ENCODE measurements at regions not wholly inside any gene's neighbourhood (a gene's known extent, or its start where the extent isn't known, plus 50 kb on each side); places are given as distances from the start of the nearest gene placed in this dataset.

DNA sequence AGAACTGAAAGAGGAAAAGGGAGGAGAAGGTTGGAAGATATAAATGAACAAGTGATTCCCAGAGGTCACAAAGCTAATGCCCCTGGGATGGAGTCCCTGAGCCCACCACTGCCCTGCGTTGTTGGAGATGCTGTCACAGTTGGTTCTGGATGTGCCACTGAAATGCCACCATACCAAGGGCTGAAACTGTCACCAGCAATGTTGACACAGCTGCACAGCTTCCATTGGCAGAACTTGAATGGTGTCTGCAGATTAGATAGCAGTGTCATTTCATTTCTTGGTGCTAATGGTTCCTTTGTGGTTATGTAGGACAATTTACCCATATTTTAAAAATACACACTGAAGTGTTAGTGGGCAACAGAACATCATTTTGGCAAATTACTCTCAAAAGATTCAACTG is 120.7 kb downstream of the TBXT start:
- H3K27me3 ChIP-seq (replicated peaks; ENCODE audit: control insufficient read depth, insufficient read depth, low read length) = no peaks in the 10 kb centered on the region
- peaks cover 5% of the 10 kb centered on the region for H3K9me3 ChIP-seq (ENCODE audit: control insufficient read depth, low read length)
- H3K4me3 ChIP-seq (ENCODE audit: low read length) = no peak overlapping the region
- peaks cover 7% of the 10 kb centered on the region for H3K4me1 ChIP-seq (ENCODE audit: control insufficient read depth, insufficient read depth, low read length)
- no peak overlapping the region for H3K9ac ChIP-seq (ENCODE audit: low read length)
- DNase-seq (ENCODE audit: low read depth) = no peak
- H3K36me3 ChIP-seq (ENCODE audit: control insufficient read depth, insufficient read depth, low read length, severe bottlenecking) = no peaks in the 10 kb centered on the region

DNA sequence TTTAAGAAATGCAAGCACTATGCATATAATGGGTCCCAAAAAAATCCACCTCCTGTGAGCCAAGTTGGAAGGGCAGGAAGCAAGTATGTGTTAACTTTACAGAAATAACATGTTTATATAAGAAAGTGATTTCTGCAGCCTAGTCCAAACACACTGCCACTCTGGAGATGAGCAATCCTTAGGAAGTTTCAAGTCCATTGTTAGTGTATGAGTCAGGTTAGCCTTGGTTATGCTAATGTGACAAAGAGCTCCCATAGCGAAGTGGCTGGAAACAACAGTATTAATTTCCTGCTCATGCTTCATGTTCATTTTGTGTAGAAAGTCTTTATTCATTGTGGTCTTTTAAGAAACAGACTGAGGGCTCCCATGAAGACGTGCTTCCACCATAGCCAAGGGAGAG is 121.4 kb downstream of the TBXT start:
- no peaks in the 10 kb centered on the region for H3K9me3 ChIP-seq (ENCODE audit: control insufficient read depth, low read length)
- no peaks in the 10 kb centered on the region for H3K27me3 ChIP-seq (replicated peaks; ENCODE audit: control insufficient read depth, insufficient read depth, low read length)
- H3K36me3 ChIP-seq (ENCODE audit: control insufficient read depth, insufficient read depth, low read length, severe bottlenecking) = no peaks in the 10 kb centered on the region
- no peak overlapping the region for H3K9ac ChIP-seq (ENCODE audit: low read length)
- no peak overlapping the region for H3K4me3 ChIP-seq (ENCODE audit: low read length)
- DNase-seq (ENCODE audit: low read depth) = no peak
- peaks cover 7% of the 10 kb centered on the region for H3K4me1 ChIP-seq (ENCODE audit: control insufficient read depth, insufficient read depth, low read length)

DNA sequence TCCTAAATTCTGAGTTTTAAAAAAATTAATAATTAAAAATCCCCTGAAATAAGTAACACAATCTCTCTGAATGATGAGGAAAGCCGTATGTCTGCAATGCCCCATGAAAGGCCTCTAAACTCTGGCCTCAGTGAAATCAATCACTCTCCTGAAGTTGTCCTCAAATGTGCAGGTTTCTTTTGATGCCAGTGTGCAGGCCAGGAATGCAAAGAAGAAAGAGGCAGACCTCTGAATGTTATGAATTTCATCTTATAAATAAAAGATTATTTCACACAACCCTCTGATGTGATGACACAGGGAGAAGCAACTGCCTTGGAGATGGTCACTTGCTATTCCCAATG is 121.8 kb downstream of the TBXT start:
- no peaks in the 10 kb centered on the region for H3K36me3 ChIP-seq (ENCODE audit: control insufficient read depth, insufficient read depth, low read length, severe bottlenecking)

DNA sequence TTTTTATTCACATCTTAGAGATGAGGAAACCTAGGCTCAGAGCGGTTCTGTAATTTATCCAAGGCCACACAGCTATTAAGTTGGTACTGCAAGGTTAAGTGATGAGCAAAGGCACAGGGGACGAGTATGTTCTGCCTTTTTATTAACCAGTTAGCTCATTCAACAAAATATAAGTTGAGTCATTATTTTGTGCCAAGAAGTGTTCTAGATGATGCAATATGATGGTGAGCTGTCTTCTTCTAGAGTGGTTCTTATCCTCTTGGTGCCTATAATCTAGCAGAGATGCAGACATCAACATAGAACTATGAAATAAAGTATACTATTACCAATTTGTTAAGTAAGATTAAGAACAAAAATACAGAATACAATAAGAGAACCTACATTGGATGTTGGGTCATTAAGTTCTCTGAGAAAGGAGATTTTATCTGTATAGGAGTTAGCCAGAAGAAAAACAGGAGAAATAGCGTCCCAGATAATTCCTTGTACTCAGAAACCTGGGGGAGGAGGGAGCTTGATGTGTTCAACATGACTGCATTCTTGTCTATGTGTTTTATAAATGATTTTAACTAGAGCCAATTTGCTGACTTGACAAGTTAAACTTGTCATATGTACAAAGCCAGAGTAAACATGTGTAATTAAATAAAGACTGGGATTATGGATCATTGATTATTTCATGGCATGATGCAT is 122.3 kb downstream of the TBXT start:
- H3K36me3 ChIP-seq (ENCODE audit: control insufficient read depth, insufficient read depth, low read length, severe bottlenecking) = no peaks in the 10 kb centered on the region
- H3K4me1 ChIP-seq (ENCODE audit: control insufficient read depth, insufficient read depth, low read length) = peaks cover 7% of the 10 kb centered on the region
- H3K4me3 ChIP-seq (ENCODE audit: low read length) = no peak overlapping the region
- H3K27me3 ChIP-seq (replicated peaks; ENCODE audit: control insufficient read depth, insufficient read depth, low read length) = no peaks in the 10 kb centered on the region
- no peak overlapping the region for H3K9ac ChIP-seq (ENCODE audit: low read length)
- no peak for DNase-seq (ENCODE audit: low read depth)
- no peaks in the 10 kb centered on the region for H3K9me3 ChIP-seq (ENCODE audit: control insufficient read depth, low read length)

More for the DNA sequence above, 121.8 kb downstream of the TBXT start:
- Histone ChIP-seq H3K4me3 (ENCODE audit: low read length) (no peak overlapping the region), H3K27me3 (replicated peaks; ENCODE audit: control insufficient read depth, insufficient read depth, low read length) (no peaks in the 10 kb centered on the region), H3K4me1 (ENCODE audit: control insufficient read depth, insufficient read depth, low read length) (peaks cover 7% of the 10 kb centered on the region), H3K9me3 (ENCODE audit: control insufficient read depth, low read length) (no peaks in the 10 kb centered on the region), H3K9ac (ENCODE audit: low read length) (no peak overlapping the region)
- DNase-seq (ENCODE audit: low read depth) = no peak

DNA sequence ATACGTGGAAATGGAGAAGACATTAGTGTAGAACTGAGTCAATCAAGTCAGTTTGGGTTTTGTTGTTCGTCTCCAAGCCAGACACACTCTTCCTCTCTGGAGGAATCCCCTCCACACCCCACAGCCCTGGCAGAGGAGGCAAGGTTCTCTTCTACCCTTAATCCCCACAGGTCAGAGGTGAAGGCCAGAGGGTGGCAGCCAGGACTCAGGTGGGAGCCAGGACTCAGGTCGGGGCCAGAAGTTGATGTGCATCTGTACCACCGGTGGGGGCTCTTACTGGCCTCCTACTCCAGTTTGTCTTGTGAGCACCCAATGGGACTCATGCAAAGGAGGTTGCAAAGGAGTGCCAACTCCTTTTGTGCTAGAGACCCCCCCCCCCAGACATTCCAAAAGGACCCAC is 126.4 kb downstream of the TBXT start:
- H3K9ac ChIP-seq (ENCODE audit: low read length) = no peak overlapping the region
- peaks cover 8% of the 10 kb centered on the region for H3K9me3 ChIP-seq (ENCODE audit: control insufficient read depth, low read length)
- H3K4me1 ChIP-seq (ENCODE audit: control insufficient read depth, insufficient read depth, low read length) = peaks cover 4% of the 10 kb centered on the region
- no peaks in the 10 kb centered on the region for H3K36me3 ChIP-seq (ENCODE audit: control insufficient read depth, insufficient read depth, low read length, severe bottlenecking)
- DNase-seq (ENCODE audit: low read depth) = no peak
- H3K27me3 ChIP-seq (replicated peaks; ENCODE audit: control insufficient read depth, insufficient read depth, low read length) = no peaks in the 10 kb centered on the region
- no peak overlapping the region for H3K4me3 ChIP-seq (ENCODE audit: low read length)

DNA sequence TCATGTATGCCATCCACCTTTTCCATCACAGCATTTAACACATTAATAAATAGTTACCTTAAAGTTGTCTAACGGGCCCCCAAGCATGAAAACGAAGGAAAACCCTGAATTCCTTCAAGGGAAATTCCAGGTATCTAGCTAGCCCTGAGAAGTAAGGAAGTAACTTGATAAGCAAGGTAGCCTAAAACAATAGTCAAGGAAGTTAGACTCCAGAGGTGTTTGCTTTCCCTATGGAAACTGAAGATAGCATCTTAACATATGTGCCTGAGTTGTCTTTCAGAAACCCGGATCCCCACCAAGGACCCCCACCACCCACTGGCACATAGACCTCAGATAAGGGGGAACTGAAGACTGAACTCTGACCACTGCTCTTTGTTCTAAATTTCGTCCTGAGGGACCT is 127.4 kb downstream of the TBXT start:
- peaks cover 8% of the 10 kb centered on the region for H3K9me3 ChIP-seq (ENCODE audit: control insufficient read depth, low read length)
- H3K4me1 ChIP-seq (ENCODE audit: control insufficient read depth, insufficient read depth, low read length) = no peaks in the 10 kb centered on the region
- no peak for DNase-seq (ENCODE audit: low read depth)
- H3K36me3 ChIP-seq (ENCODE audit: control insufficient read depth, insufficient read depth, low read length, severe bottlenecking) = no peaks in the 10 kb centered on the region
- no peak overlapping the region for H3K4me3 ChIP-seq (ENCODE audit: low read length)
- H3K9ac ChIP-seq (ENCODE audit: low read length) = no peak overlapping the region
- no peaks in the 10 kb centered on the region for H3K27me3 ChIP-seq (replicated peaks; ENCODE audit: control insufficient read depth, insufficient read depth, low read length)

DNA sequence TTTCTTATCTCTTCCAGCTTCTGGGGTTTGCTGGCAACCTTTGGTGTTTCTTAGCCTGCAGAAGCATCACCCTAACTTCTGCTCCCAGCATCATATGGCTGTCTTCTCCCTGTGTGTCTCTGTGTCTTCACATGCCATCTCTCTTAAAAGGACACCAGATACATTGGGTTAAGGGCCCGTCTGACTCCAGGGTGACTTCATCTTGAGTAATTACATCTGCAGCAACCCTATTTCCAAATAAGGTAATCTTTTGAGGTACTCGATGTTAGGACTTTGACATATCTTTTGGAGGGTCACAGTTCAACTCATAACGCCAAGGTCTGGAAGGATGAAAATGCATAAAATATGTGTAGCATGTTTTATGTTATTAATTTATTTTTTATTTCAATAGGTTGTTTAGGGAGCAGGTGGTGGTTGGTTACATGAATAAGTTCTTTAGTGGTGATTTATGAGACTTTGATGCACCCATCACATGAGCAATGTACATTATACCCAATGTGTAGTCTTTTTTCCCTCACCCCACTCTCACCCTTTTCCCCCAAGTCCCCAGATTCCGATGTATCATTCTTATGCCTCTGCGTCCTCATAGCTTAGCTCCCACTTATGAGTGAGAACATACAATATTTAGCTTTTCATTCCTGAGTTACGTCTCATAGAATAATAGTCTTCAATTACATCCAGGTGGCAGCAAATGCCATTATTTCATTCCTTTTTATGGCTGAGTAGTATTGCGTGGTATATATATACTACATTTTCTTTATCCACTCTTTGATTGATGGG is 131.1 kb downstream of the TBXT start:
- no peak for DNase-seq (ENCODE audit: low read depth)
- Histone ChIP-seq H3K36me3 (ENCODE audit: control insufficient read depth, insufficient read depth, low read length, severe bottlenecking) (no peaks in the 10 kb centered on the region), H3K9ac (ENCODE audit: low read length) (no peak overlapping the region), H3K4me1 (ENCODE audit: control insufficient read depth, insufficient read depth, low read length) (peaks cover 9% of the 10 kb centered on the region), H3K27me3 (replicated peaks; ENCODE audit: control insufficient read depth, insufficient read depth, low read length) (no peaks in the 10 kb centered on the region), H3K4me3 (ENCODE audit: low read length) (no peak overlapping the region), H3K9me3 (ENCODE audit: control insufficient read depth, low read length) (peaks cover 8% of the 10 kb centered on the region)

DNA sequence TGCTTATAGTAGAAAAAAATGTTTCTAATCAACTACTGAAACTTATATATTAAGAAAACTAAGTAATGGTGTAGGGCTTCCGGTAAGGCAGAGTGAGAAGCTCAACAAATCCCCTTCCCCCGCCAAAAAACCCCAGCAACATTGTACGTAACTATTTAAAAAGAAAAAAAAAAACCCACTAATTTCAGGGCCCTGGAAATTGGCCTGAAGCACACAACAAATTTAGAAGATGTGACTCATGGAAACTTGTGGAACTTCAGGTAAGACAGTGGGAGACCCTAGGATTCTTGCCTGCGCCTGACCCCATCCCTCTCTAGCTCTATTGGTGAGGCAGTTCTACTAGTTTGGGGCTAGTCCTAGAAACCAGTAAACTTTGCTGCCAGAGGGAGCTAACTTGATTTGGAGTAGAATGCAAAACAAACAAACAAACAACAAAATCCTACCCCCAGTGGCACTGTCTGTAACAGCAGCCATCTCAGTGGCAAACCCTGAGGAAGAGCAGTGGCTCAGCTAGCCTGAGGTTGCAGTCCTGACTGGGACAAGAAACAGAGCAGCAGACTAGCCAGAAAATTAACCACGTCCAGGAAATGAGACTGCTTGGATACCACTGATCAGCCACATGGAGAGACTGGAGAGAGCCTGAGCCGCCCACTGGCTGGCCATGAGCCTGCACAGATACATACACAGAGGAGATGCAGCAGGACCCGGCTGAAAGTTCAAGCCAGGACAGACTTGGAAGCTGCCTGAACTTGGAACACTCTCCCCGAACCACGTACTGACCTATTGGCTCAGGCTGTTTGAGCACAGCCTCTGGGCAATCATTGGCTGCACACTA is 135.1 kb downstream of the TBXT start:
- Histone ChIP-seq H3K36me3 (ENCODE audit: control insufficient read depth, insufficient read depth, low read length, severe bottlenecking) (no peaks in the 10 kb centered on the region), H3K9ac (ENCODE audit: low read length) (peak overlapping the region; percentile 21), H3K4me3 (ENCODE audit: low read length) (peak overlapping the region; percentile 44), H3K9me3 (ENCODE audit: control insufficient read depth, low read length) (peaks cover 4% of the 10 kb centered on the region), H3K4me1 (ENCODE audit: control insufficient read depth, insufficient read depth, low read length) (peaks cover 15% of the 10 kb centered on the region), H3K27me3 (replicated peaks; ENCODE audit: control insufficient read depth, insufficient read depth, low read length) (no peaks in the 10 kb centered on the region)
- DNase-seq (ENCODE audit: low read depth) = no peak

DNA sequence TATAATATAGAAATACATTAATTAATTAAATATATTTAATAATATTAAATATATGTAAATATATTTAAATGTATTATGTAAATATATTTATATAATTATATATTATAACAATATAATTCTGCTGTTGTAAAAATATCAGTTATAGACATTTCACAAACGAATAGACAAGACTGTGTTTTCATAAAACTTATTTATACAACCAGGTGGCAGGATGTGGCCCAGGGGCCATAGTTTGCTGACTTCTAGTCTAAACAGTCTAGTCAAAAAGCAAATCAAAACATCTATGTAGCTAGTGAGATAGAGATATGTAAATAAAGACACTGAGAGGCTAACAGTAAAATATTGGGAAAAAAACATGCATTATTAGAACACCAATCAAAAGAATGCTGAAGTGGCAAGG is 136.4 kb downstream of the TBXT start:
- Histone ChIP-seq H3K9ac (ENCODE audit: low read length) (no peak overlapping the region), H3K36me3 (ENCODE audit: control insufficient read depth, insufficient read depth, low read length, severe bottlenecking) (no peaks in the 10 kb centered on the region), H3K9me3 (ENCODE audit: control insufficient read depth, low read length) (no peaks in the 10 kb centered on the region), H3K27me3 (replicated peaks; ENCODE audit: control insufficient read depth, insufficient read depth, low read length) (no peaks in the 10 kb centered on the region), H3K4me3 (ENCODE audit: low read length) (no peak overlapping the region), H3K4me1 (ENCODE audit: control insufficient read depth, insufficient read depth, low read length) (peaks cover 20% of the 10 kb centered on the region)
- DNase-seq (ENCODE audit: low read depth) = no peak

DNA sequence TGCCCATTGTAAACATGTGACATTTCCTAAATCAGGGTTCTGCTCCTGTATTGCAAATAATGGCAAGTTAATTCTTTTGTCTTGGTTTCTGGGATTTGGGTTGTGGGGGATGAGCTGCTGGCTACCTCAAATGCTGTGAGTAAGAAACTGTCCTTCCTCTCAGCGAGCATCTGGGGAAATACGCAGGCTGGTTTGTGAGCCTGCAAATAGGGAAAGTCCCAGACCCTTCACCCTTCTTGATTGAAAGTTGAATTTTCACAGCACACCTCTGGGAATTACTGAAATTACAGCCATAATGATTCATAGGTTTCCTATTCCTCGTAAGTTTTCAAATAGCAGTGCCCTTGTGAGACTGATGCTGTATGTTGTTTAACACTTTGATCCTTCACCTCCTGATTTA is 138.1 kb downstream of the TBXT start:
- H3K9ac ChIP-seq (ENCODE audit: low read length) = no peak overlapping the region
- H3K4me1 ChIP-seq (ENCODE audit: control insufficient read depth, insufficient read depth, low read length) = peaks cover 35% of the 10 kb centered on the region
- H3K4me3 ChIP-seq (ENCODE audit: low read length) = no peak overlapping the region
- H3K9me3 ChIP-seq (ENCODE audit: control insufficient read depth, low read length) = no peaks in the 10 kb centered on the region
- H3K36me3 ChIP-seq (ENCODE audit: control insufficient read depth, insufficient read depth, low read length, severe bottlenecking) = no peaks in the 10 kb centered on the region
- no peak for DNase-seq (ENCODE audit: low read depth)
- H3K27me3 ChIP-seq (replicated peaks; ENCODE audit: control insufficient read depth, insufficient read depth, low read length) = no peaks in the 10 kb centered on the region

DNA sequence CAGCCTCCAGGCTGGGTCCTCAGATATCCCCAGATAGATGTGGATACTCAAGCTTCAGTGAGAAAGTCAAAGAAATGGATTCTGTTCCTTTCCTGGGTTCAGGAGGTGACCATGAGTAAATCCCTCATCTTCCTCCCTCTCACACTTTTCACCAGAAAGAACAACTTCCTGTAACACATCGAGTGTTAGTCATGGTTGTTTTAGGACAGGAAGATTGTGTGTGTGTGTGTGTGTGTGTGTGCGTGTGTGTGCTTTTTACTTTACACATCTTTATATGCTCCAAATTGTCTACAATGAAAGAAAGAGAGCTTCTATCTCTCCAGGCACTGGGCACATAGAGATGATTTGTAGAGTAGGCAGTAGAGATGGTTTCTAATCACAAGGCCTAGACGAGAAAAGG is 139.9 kb downstream of the TBXT start:
- H3K4me3 ChIP-seq (ENCODE audit: low read length) = no peak overlapping the region

More for the DNA sequence above, 139.9 kb downstream of the TBXT start:
- H3K27me3 ChIP-seq (replicated peaks; ENCODE audit: control insufficient read depth, insufficient read depth, low read length) = no peaks in the 10 kb centered on the region
- no peak overlapping the region for H3K9ac ChIP-seq (ENCODE audit: low read length)
- no peaks in the 10 kb centered on the region for H3K36me3 ChIP-seq (ENCODE audit: control insufficient read depth, insufficient read depth, low read length, severe bottlenecking)
- no peak for DNase-seq (ENCODE audit: low read depth)
- H3K9me3 ChIP-seq (ENCODE audit: control insufficient read depth, low read length) = no peaks in the 10 kb centered on the region
- H3K4me1 ChIP-seq (ENCODE audit: control insufficient read depth, insufficient read depth, low read length) = peaks cover 31% of the 10 kb centered on the region

Data from adipocyte (in vitro differentiated cells).